ENCODE measurements at regions not wholly inside any gene's neighbourhood (a gene's known extent, or its start where the extent isn't known, plus 50 kb on each side); places are given as distances from the start of the nearest gene placed in this dataset.
"Not testable (repeated sequence)": the region's sequence is repeated elsewhere in the genome, so short reads cannot be mapped to it uniquely, and the experiment has no call there.

- in situ Hi-C loops (cut with HindIII; ENCODE audit: low sequenced_read_pairs): no loop called here
Measured at GRCh38 chr2:35827086-35827485, 528.5 kb upstream of the CRIM1 start.

GRCh38 chr2:35822716-35823115 is 532.9 kb upstream of the CRIM1 start:
- in situ Hi-C loops (cut with HindIII; ENCODE audit: low sequenced_read_pairs): no loop called here

- in situ Hi-C loops (cut with HindIII; ENCODE audit: low sequenced_read_pairs): no loop called here
Measured at GRCh38 chr2:35821675-35822074, 533.9 kb upstream of the CRIM1 start.

GRCh38 chr2:35820391-35820790 is 535.2 kb upstream of the CRIM1 start:
- in situ Hi-C loops (cut with HindIII; ENCODE audit: low sequenced_read_pairs): no loop called here

GRCh38 chr2:35819033-35819432 is 536.5 kb upstream of the CRIM1 start:
- in situ Hi-C loops (cut with HindIII; ENCODE audit: low sequenced_read_pairs): no loop called here

GRCh38 chr2:35818359-35818758 is 537.2 kb upstream of the CRIM1 start:
- in situ Hi-C loops (cut with HindIII; ENCODE audit: low sequenced_read_pairs): not testable (repeated sequence)

- in situ Hi-C loops (cut with HindIII; ENCODE audit: low sequenced_read_pairs): not testable (repeated sequence)
Measured at GRCh38 chr2:35814597-35814996, 541.0 kb upstream of the CRIM1 start.

GRCh38 chr2:35803126-35803525 is 552.5 kb upstream of the CRIM1 start:
- in situ Hi-C loops (cut with HindIII; ENCODE audit: low sequenced_read_pairs): no loop called here

GRCh38 chr2:35794796-35795450 is 560.7 kb upstream of the CRIM1 start:
- in situ Hi-C loops (cut with HindIII; ENCODE audit: low sequenced_read_pairs): no loop called here

- in situ Hi-C loops (cut with HindIII; ENCODE audit: low sequenced_read_pairs): no loop called here
Measured at GRCh38 chr2:35790292-35790691, 565.3 kb upstream of the CRIM1 start.

GRCh38 chr2:35788543-35788942 is 567.0 kb upstream of the CRIM1 start:
- in situ Hi-C loops (cut with HindIII; ENCODE audit: low sequenced_read_pairs): no loop called here

- in situ Hi-C loops (cut with HindIII; ENCODE audit: low sequenced_read_pairs): no loop called here
Measured at GRCh38 chr2:35787302-35788031, 568.1 kb upstream of the CRIM1 start.

GRCh38 chr2:35785564-35785963 is 570.0 kb upstream of the CRIM1 start:
- in situ Hi-C loops (cut with HindIII; ENCODE audit: low sequenced_read_pairs): no loop called here

- in situ Hi-C loops (cut with HindIII; ENCODE audit: low sequenced_read_pairs): no loop called here
Measured at GRCh38 chr2:35784777-35785176, 570.8 kb upstream of the CRIM1 start.

- in situ Hi-C loops (cut with HindIII; ENCODE audit: low sequenced_read_pairs): no loop called here
Measured at GRCh38 chr2:35783723-35784122, 571.9 kb upstream of the CRIM1 start.

- in situ Hi-C loops (cut with HindIII; ENCODE audit: low sequenced_read_pairs): no loop called here
Measured at GRCh38 chr2:35741556-35741955, 614.0 kb upstream of the CRIM1 start.

- in situ Hi-C loops (cut with HindIII; ENCODE audit: low sequenced_read_pairs): no loop called here
Measured at GRCh38 chr2:35731674-35732073, 623.9 kb upstream of the CRIM1 start.

- in situ Hi-C loops (cut with HindIII; ENCODE audit: low sequenced_read_pairs): no loop called here
Measured at GRCh38 chr2:35714883-35715282, 640.7 kb upstream of the CRIM1 start.

- in situ Hi-C loops (cut with HindIII; ENCODE audit: low sequenced_read_pairs): no loop called here
Measured at GRCh38 chr2:35708411-35708923, 647.1 kb upstream of the CRIM1 start.

GRCh38 chr2:35688309-35688708 is 667.3 kb upstream of the CRIM1 start:
- in situ Hi-C loops (cut with HindIII; ENCODE audit: low sequenced_read_pairs): no loop called here

- in situ Hi-C loops (cut with HindIII; ENCODE audit: low sequenced_read_pairs): no loop called here
Measured at GRCh38 chr2:35651688-35652323, 703.8 kb upstream of the CRIM1 start.

- in situ Hi-C loops (cut with HindIII; ENCODE audit: low sequenced_read_pairs): no loop called here
Measured at GRCh38 chr2:35614640-35615039, 740.9 kb upstream of the CRIM1 start.

Measured in DLD1 (cell line).